ENCODE measurements at regions not wholly inside any gene's neighbourhood (a gene's known extent, or its start where the extent isn't known, plus 50 kb on each side); places are given as distances from the start of the nearest gene placed in this dataset.

DNA sequence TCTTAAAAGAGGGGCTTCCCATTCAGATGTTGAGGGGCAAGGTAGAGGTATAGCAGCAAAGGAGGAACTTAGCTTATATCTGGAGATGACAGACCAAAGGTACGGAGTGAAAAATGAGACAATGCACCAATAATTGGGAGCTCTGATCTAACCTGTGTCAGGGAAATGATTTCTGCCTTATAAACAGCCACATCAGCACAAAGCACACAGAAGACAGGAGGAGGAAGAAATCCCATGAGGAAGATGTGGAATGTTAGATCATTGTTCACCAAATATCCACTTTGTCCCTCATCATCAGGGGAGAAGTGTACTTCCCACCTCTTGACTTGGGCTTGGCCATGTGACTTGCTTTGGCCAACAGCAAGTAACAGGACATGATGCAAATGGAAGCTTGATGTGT lies 93.7 kb upstream of the WSCD2 start:
- Histone ChIP-seq H4K8ac (ENCODE audit: low read depth, low read length) (no peak overlapping the region), H2BK5ac (ENCODE audit: low read length) (no peak overlapping the region), H3K4me2 (ENCODE audit: insufficient read depth, low read length, poor library complexity, severe bottlenecking) (no peak overlapping the region), H3K18ac (ENCODE audit: low read length) (peak overlapping the region; percentile 2), H3K36me3 (replicated peaks in 1 of 2; ENCODE audit: control insufficient read depth in 2 of 2, insufficient read depth in 2 of 2, low read length in 2 of 2) (no peaks in the 10 kb centered on the region), H3K4me1 (ENCODE audit: control insufficient read depth in 2 of 2, insufficient read depth in 1 of 2, low read depth in 1 of 2, low read length in 2 of 2) (peaks cover 0 to 15% of the 10 kb centered on the region in 2 donors), H2BK12ac (ENCODE audit: low read length) (no peak overlapping the region), H3K27me3 (ENCODE audit: control insufficient read depth in 3 of 3, insufficient read depth in 3 of 3, low read depth in 1 of 3, low read length in 3 of 3) (peaks cover 0 to 2% (median 0%) of the 10 kb centered on the region in 3 experiments), H2AK5ac (ENCODE audit: low read depth, low read length) (no peak overlapping the region), H2AFZ (ENCODE audit: low read length) (no peak overlapping the region), H3K27ac (replicated peaks; ENCODE audit: low read length) (no peak overlapping the region), H2BK15ac (ENCODE audit: low read length) (peak overlapping the region; percentile 13), H2BK120ac (ENCODE audit: low read depth, low read length) (no peak overlapping the region), H3K4ac (ENCODE audit: low read length) (no peak overlapping the region), H3K79me1 (ENCODE audit: low read depth, low read length) (no peaks in the 10 kb centered on the region), H3K23ac (ENCODE audit: low read depth, low read length, poor library complexity) (no peak overlapping the region), H3K9ac (ENCODE audit: low read depth, low read length, poor library complexity) (no peak overlapping the region), H4K91ac (ENCODE audit: low read depth, low read length, poor library complexity) (no peak overlapping the region), H3K14ac (ENCODE audit: low read length) (no peak overlapping the region), H3K9me3 (replicated peaks in 1 of 2; ENCODE audit: control insufficient read depth in 2 of 2, insufficient read depth in 1 of 2, low read depth in 1 of 2, low read length in 2 of 2) (no peaks in the 10 kb centered on the region), H3K4me3 (ENCODE audit: low read length in 2 of 2) (no peak overlapping the region)
- no CpG with 5 or more reads among the region's 1 CpG for WGBS, 2 donors (ENCODE audit: extremely low coverage in 2 of 2, insufficient read length in 2 of 2, insufficient replicate concordance in 1 of 2)
- no peak for DNase-seq (ENCODE audit: low spot score)

DNA sequence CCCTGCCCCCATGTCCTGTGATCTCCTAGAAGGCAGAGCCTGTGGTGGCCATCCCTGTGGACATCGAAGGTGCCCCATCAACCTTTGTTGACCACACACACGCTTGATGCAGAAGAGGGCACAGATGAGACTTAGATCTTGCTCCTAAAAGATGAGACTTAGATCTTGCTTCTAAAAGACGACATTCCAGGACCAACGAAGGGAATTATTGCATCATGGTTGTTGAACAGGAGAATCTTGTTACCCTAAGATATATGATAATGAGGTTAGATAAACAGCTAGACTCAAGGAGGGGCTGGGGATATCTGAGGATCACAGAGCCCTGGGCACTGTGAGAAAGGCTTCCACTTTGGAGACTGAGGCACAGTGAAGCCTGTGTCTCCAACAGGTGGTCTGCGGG lies 91.1 kb upstream of the WSCD2 start:
- Histone ChIP-seq H3K4me1 (ENCODE audit: control insufficient read depth in 2 of 2, insufficient read depth in 1 of 2, low read depth in 1 of 2, low read length in 2 of 2) (peaks cover 0 to 5% of the 10 kb centered on the region in 2 donors), H4K91ac (ENCODE audit: low read depth, low read length, poor library complexity) (no peak overlapping the region), H3K79me1 (ENCODE audit: low read depth, low read length) (no peaks in the 10 kb centered on the region), H2BK120ac (ENCODE audit: low read depth, low read length) (no peak overlapping the region), H3K27me3 (ENCODE audit: control insufficient read depth in 3 of 3, insufficient read depth in 3 of 3, low read depth in 1 of 3, low read length in 3 of 3) (peaks cover 0 to 2% (median 0%) of the 10 kb centered on the region in 3 experiments), H2BK5ac (ENCODE audit: low read length) (no peak overlapping the region), H2BK12ac (ENCODE audit: low read length) (no peak overlapping the region), H3K4me2 (ENCODE audit: insufficient read depth, low read length, poor library complexity, severe bottlenecking) (no peak overlapping the region), H3K9me3 (replicated peaks in 1 of 2; ENCODE audit: control insufficient read depth in 2 of 2, insufficient read depth in 1 of 2, low read depth in 1 of 2, low read length in 2 of 2) (no peaks in the 10 kb centered on the region), H3K23ac (ENCODE audit: low read depth, low read length, poor library complexity) (no peak overlapping the region), H2BK15ac (ENCODE audit: low read length) (no peak overlapping the region), H3K4me3 (ENCODE audit: low read length in 2 of 2) (no peak overlapping the region), H4K8ac (ENCODE audit: low read depth, low read length) (no peak overlapping the region), H3K4ac (ENCODE audit: low read length) (no peak overlapping the region), H3K9ac (ENCODE audit: low read depth, low read length, poor library complexity) (no peak overlapping the region), H3K14ac (ENCODE audit: low read length) (no peak overlapping the region), H3K18ac (ENCODE audit: low read length) (no peak overlapping the region), H3K36me3 (replicated peaks in 1 of 2; ENCODE audit: control insufficient read depth in 2 of 2, insufficient read depth in 2 of 2, low read length in 2 of 2) (no peaks in the 10 kb centered on the region), H2AK5ac (ENCODE audit: low read depth, low read length) (no peak overlapping the region), H2AFZ (ENCODE audit: low read length) (no peak overlapping the region), H3K27ac (replicated peaks; ENCODE audit: low read length) (no peak overlapping the region)
- no peak for DNase-seq (ENCODE audit: low spot score)
- no CpG with 5 or more reads among the region's 5 CpGs for WGBS, 2 donors (ENCODE audit: extremely low coverage in 2 of 2, insufficient read length in 2 of 2, insufficient replicate concordance in 1 of 2)

DNA sequence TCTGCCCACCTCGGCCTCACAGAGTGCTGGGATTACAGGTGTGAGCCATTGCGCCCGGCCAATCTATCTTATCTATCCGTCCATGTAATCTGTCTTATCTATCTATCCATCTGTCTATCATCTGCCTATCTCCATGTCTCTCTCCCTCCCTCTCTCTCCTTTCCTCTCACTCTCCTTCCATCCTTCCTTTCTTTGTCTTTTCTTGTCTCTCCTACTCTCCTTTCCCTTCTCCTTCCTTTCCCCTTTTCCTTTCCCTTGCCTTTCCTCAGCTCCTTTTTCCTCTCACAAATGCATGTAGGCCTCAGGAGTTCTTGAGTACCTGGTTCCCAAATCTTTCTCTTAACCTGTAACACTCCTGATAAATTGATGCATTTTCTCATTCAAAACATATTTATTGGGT lies 89.3 kb upstream of the WSCD2 start:
- no CpG with 5 or more reads among the region's 4 CpGs for WGBS, 2 donors (ENCODE audit: extremely low coverage in 2 of 2, insufficient read length in 2 of 2, insufficient replicate concordance in 1 of 2)
- Histone ChIP-seq H2AFZ (ENCODE audit: low read length) (no peak overlapping the region), H3K4me1 (ENCODE audit: control insufficient read depth in 2 of 2, insufficient read depth in 1 of 2, low read depth in 1 of 2, low read length in 2 of 2) (peaks cover 0 to 6% of the 10 kb centered on the region in 2 donors), H3K23ac (ENCODE audit: low read depth, low read length, poor library complexity) (no peak overlapping the region), H3K9ac (ENCODE audit: low read depth, low read length, poor library complexity) (no peak overlapping the region), H3K9me3 (replicated peaks in 1 of 2; ENCODE audit: control insufficient read depth in 2 of 2, insufficient read depth in 1 of 2, low read depth in 1 of 2, low read length in 2 of 2) (no peaks in the 10 kb centered on the region), H4K91ac (ENCODE audit: low read depth, low read length, poor library complexity) (no peak overlapping the region), H2AK5ac (ENCODE audit: low read depth, low read length) (no peak overlapping the region), H2BK120ac (ENCODE audit: low read depth, low read length) (no peak overlapping the region), H2BK15ac (ENCODE audit: low read length) (no peak overlapping the region), H2BK5ac (ENCODE audit: low read length) (no peak overlapping the region), H3K4ac (ENCODE audit: low read length) (no peak overlapping the region), H3K27ac (replicated peaks; ENCODE audit: low read length) (no peak overlapping the region), H3K4me3 (ENCODE audit: low read length in 2 of 2) (no peak overlapping the region), H3K14ac (ENCODE audit: low read length) (no peak overlapping the region), H3K4me2 (ENCODE audit: insufficient read depth, low read length, poor library complexity, severe bottlenecking) (no peak overlapping the region), H4K8ac (ENCODE audit: low read depth, low read length) (no peak overlapping the region), H3K18ac (ENCODE audit: low read length) (no peak overlapping the region), H3K79me1 (ENCODE audit: low read depth, low read length) (no peaks in the 10 kb centered on the region), H3K36me3 (replicated peaks in 1 of 2; ENCODE audit: control insufficient read depth in 2 of 2, insufficient read depth in 2 of 2, low read length in 2 of 2) (no peaks in the 10 kb centered on the region), H3K27me3 (ENCODE audit: control insufficient read depth in 3 of 3, insufficient read depth in 3 of 3, low read depth in 1 of 3, low read length in 3 of 3) (peaks cover 0 to 2% (median 0%) of the 10 kb centered on the region in 3 experiments), H2BK12ac (ENCODE audit: low read length) (no peak overlapping the region)
- DNase-seq (ENCODE audit: low spot score), result no peak

DNA sequence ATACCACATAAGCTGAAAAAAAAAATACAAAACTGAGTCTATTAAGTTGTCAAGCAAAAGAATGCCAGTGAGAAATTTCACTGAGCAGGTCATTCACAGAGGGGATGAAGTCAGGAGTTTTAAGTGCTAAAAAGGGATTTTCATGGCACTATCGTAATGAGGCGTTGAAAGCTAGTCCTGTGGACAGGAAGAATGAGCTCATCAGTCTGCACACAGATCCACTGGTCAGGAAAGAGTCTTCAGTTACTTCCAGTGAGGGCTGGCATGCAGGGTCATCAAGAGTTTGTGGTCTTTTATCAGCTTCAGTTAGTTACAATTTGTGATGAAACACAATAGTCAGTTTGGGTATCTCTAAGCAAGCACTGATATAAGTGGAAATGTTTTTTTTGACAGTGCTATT lies 88.1 kb upstream of the WSCD2 start:
- Histone ChIP-seq H3K9ac (ENCODE audit: low read depth, low read length, poor library complexity) (no peak overlapping the region), H3K36me3 (replicated peaks in 1 of 2; ENCODE audit: control insufficient read depth in 2 of 2, insufficient read depth in 2 of 2, low read length in 2 of 2) (no peaks in the 10 kb centered on the region), H3K4ac (ENCODE audit: low read length) (no peak overlapping the region), H3K14ac (ENCODE audit: low read length) (no peak overlapping the region), H3K23ac (ENCODE audit: low read depth, low read length, poor library complexity) (no peak overlapping the region), H4K8ac (ENCODE audit: low read depth, low read length) (no peak overlapping the region), H2BK12ac (ENCODE audit: low read length) (no peak overlapping the region), H2BK120ac (ENCODE audit: low read depth, low read length) (no peak overlapping the region), H3K79me1 (ENCODE audit: low read depth, low read length) (no peaks in the 10 kb centered on the region), H3K4me1 (ENCODE audit: control insufficient read depth in 2 of 2, insufficient read depth in 1 of 2, low read depth in 1 of 2, low read length in 2 of 2) (peaks cover 0 to 6% of the 10 kb centered on the region in 2 donors), H2AK5ac (ENCODE audit: low read depth, low read length) (no peak overlapping the region), H2BK5ac (ENCODE audit: low read length) (no peak overlapping the region), H3K4me2 (ENCODE audit: insufficient read depth, low read length, poor library complexity, severe bottlenecking) (no peak overlapping the region), H2BK15ac (ENCODE audit: low read length) (no peak overlapping the region), H3K27ac (replicated peaks; ENCODE audit: low read length) (no peak overlapping the region), H4K91ac (ENCODE audit: low read depth, low read length, poor library complexity) (no peak overlapping the region), H3K18ac (ENCODE audit: low read length) (no peak overlapping the region), H2AFZ (ENCODE audit: low read length) (no peak overlapping the region), H3K9me3 (replicated peaks in 1 of 2; ENCODE audit: control insufficient read depth in 2 of 2, insufficient read depth in 1 of 2, low read depth in 1 of 2, low read length in 2 of 2) (no peaks in the 10 kb centered on the region), H3K27me3 (ENCODE audit: control insufficient read depth in 3 of 3, insufficient read depth in 3 of 3, low read depth in 1 of 3, low read length in 3 of 3) (peaks cover 0 to 2% (median 0%) of the 10 kb centered on the region in 3 experiments), H3K4me3 (ENCODE audit: low read length in 2 of 2) (no peak overlapping the region)
- no peak for DNase-seq (ENCODE audit: low spot score)
- no CpG with 5 or more reads among the region's 2 CpGs for WGBS, 2 donors (ENCODE audit: extremely low coverage in 2 of 2, insufficient read length in 2 of 2, insufficient replicate concordance in 1 of 2)
